ENCODE measurements at regions not wholly inside any gene's neighbourhood (a gene's known extent, or its start where the extent isn't known, plus 50 kb on each side); places are given as distances from the start of the nearest gene placed in this dataset.

DNA sequence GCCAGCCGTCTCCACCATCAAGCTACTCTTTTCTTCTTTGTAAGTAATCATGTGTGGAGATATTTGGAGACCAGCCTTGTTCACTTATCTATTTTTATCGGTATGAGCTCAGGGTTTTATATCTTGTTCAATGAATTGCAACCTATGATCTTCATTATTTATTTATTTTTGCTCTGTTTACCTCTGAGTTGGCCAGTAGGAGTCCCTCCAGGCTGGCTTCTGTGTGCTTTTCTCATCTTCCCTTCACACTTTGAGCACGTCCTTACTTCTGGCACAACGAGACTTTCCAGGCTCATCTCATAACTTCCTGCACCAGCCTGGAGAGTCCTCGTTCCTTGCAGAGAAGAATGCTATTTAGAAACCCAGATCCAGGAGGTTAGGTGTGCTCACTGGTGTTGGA, 375.8 kb upstream of the PODXL start:
- H3K27me3 ChIP-seq (ENCODE audit: insufficient read depth, poor library complexity, severe bottlenecking): no peaks in the 10 kb centered on the region
- no peak overlapping the region for H3K4me3 ChIP-seq (replicated peaks; ENCODE audit: insufficient read depth, low read length)
- no peak for TF ChIP-seq POLR2AphosphoS5 (IDR thresholded peaks at IDR 0.05; ENCODE audit: low read depth)
- TF ChIP-seq GABPA (IDR thresholded peaks at IDR 0.05; ENCODE audit: low read depth): no peak
- TF ChIP-seq CTCF (IDR thresholded peaks at IDR 0.05; ENCODE audit: insufficient read depth, low read length): no peak
- no peak for TF ChIP-seq SPI1 (IDR thresholded peaks at IDR 0.05; ENCODE audit: borderline replicate concordance, low read depth)
- TF ChIP-seq REST (IDR thresholded peaks at IDR 0.05; ENCODE audit: insufficient replicate concordance, low read depth): no peak
- no peak for DNase-seq (ENCODE audit: low read depth in 1 of 2, low spot score in 1 of 2)
- no peak overlapping the region for H3K27ac ChIP-seq (replicated peaks)

GRCh38 chr7:131931370-131931769, 374.9 kb upstream of the PODXL start:
- TF ChIP-seq REST (IDR thresholded peaks at IDR 0.05; ENCODE audit: insufficient replicate concordance, low read depth) (no peak), POLR2AphosphoS5 (IDR thresholded peaks at IDR 0.05; ENCODE audit: low read depth) (no peak), SPI1 (IDR thresholded peaks at IDR 0.05; ENCODE audit: borderline replicate concordance, low read depth) (no peak), CTCF (IDR thresholded peaks at IDR 0.05; ENCODE audit: insufficient read depth, low read length) (no peak), GABPA (IDR thresholded peaks at IDR 0.05; ENCODE audit: low read depth) (no peak)
- Histone ChIP-seq H3K4me3 (replicated peaks; ENCODE audit: insufficient read depth, low read length) (no peak overlapping the region), H3K27ac (replicated peaks) (no peak overlapping the region), H3K27me3 (ENCODE audit: insufficient read depth, poor library complexity, severe bottlenecking) (no peaks in the 10 kb centered on the region)
- no peak for DNase-seq (ENCODE audit: low read depth in 1 of 2, low spot score in 1 of 2)

GRCh38 chr7:131929632-131930031, 373.2 kb upstream of the PODXL start:
- Histone ChIP-seq H3K4me3 (replicated peaks; ENCODE audit: insufficient read depth, low read length) (no peak overlapping the region), H3K27me3 (ENCODE audit: insufficient read depth, poor library complexity, severe bottlenecking) (no peaks in the 10 kb centered on the region), H3K27ac (replicated peaks) (no peak overlapping the region)
- TF ChIP-seq SPI1 (IDR thresholded peaks at IDR 0.05; ENCODE audit: borderline replicate concordance, low read depth) (no peak), GABPA (IDR thresholded peaks at IDR 0.05; ENCODE audit: low read depth) (no peak), REST (IDR thresholded peaks at IDR 0.05; ENCODE audit: insufficient replicate concordance, low read depth) (no peak), CTCF (IDR thresholded peaks at IDR 0.05; ENCODE audit: insufficient read depth, low read length) (no peak), POLR2AphosphoS5 (IDR thresholded peaks at IDR 0.05; ENCODE audit: low read depth) (no peak)
- DNase-seq (ENCODE audit: low read depth in 1 of 2, low spot score in 1 of 2): no peak
